NAMALWA (cell line): ENCODE measurements at regions not wholly inside any gene's neighbourhood (a gene's known extent, or its start where the extent isn't known, plus 50 kb on each side); places are given as distances from the start of the nearest gene placed in this dataset.

Experiments
- DNase-seq: peaks from one replicate; pipeline ENCODE4 v3.0.0-alpha.2; 2015; ENCODE audit warnings: low spot score

DNA sequence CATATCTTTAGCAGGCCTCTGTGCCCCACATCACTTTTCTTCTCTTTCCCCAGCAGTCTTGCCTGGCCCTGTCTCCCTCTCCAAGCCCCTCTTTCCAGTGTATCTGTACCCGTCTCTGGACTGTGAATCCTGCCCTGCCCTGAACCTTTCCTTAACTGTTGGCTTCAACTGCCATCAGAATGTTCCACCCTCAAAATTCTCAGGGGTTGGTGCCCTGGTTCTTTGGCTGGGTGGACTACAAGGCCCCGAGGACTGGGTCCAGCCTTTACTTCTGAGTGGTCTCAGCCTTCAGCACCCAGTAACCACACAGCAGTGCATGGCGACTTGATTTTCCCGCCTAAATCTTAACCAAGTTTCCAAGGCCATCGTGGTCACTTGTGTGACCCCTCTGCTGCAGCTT is 333.5 kb upstream of the RGMA start:
- no peak for DNase-seq

DNA sequence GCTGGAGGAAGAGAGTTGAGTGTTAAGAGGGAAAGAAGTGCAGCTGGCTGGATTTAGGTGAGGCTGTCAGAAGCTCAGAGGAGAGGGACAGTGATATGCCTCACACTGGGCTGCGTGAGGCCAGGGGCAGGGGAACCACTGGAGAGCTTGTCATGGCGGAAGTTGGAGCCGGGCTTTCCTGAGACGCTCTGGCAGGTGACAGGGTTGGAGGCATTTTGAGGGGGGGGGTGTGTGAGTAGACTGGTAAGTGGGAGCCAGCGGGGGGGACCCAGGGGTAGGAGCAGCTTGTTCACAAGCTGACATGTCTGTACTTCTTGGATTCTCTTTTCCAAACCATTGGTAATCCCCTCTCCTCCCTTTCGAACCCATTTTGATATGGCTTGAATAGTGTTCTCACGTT is 331.5 kb upstream of the RGMA start:
- DNase-seq: no peak

DNA sequence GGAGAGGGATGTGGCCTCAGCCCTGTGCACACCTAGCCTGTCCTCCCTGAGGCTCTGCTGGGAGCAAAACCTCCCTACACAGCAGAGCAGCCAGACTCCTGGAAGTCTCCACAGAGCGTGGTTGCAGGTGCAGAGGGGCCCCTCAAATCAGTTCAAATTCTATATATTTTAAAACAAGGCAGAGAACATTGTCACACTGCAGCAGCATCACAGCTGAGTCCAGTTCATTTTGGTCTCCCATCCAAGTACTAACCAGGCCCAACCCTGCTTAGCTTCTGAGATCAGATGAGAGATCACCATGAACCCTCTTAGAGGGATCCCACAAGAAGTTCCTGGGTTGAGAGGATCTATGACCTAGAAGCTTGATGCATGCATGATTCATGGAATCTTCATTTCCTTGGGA is 331.0 kb upstream of the RGMA start:
- peak; percentile 21 for DNase-seq

DNA sequence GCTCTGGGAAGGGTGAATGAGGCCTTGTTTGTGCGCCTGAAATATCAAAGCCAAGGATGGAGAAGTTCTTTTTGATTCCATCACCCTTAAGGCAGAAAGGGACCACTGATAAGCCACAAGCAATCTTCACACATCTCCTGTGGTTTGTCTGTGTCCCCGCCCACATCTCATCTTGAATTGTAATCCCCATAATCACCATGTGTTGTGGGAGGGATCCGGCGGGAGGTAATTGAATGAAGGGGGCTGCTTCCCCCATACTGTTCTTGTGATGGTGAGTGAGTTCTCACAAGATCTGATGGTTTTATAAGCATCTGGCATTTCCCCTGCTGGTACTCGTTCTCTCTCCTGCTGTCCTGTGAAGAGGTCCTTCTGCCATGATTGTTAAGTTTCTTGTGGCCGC is 329.6 kb upstream of the RGMA start:
- DNase-seq: no peak

DNA sequence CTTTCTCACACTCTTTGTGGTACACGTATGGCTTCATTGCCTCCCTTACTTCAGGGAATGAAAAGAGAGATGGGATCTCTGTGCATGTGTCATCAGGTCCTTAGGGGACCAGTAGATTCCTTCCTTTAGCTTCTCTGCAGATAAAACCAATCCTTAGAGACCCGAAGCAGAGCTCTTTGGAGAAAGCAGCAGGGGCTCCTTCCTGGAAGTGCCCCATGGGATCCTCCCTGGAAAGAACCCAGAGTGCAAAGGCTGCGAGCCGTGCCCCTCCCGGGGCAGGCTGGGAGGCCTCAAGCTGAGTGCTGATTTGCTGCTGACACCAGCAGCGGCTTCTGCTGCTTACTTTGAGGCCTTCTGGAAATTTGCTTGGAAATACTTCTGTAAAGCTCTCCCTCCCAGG is 328.6 kb upstream of the RGMA start:
- no peak for DNase-seq

DNA sequence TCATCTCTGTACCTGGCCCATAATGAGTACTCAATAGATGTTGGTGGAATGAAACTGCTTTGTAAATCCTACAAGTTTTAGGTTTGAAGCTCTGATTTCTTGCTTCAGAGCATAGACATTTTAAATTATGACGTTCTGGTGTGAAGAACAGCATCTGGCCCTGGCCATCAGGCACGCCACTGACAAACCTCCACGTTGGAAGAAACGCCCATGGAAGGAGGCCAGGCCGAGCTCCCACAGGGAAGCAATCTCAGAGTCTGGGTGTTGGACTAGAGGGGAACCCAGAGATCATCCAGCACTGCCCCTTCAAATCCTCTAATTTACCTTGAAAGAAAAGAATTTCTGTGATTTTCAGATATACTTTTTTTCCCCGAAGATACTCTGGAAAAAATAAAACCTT is 328.1 kb upstream of the RGMA start:
- no peak for DNase-seq

DNA sequence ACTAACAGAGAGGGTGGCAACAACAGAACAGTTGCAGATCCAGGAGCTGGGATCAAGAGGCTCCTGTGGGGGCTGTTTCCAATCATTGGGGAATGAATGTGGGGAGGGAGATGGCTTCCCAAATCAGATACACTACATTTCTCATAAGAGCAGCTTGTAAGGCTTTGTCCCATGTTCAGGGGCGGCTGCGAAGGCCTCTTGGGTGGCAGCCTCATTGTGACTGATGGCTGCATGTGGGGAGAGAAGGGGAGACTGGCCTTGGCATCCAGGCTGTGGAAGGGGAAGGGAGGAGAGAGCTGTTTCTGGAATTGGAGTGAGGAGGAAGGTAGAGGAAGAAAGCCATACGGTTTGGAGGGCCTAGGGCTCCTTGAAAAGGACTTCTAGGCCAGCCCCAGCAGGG is 326.6 kb upstream of the RGMA start:
- no peak for DNase-seq

DNA sequence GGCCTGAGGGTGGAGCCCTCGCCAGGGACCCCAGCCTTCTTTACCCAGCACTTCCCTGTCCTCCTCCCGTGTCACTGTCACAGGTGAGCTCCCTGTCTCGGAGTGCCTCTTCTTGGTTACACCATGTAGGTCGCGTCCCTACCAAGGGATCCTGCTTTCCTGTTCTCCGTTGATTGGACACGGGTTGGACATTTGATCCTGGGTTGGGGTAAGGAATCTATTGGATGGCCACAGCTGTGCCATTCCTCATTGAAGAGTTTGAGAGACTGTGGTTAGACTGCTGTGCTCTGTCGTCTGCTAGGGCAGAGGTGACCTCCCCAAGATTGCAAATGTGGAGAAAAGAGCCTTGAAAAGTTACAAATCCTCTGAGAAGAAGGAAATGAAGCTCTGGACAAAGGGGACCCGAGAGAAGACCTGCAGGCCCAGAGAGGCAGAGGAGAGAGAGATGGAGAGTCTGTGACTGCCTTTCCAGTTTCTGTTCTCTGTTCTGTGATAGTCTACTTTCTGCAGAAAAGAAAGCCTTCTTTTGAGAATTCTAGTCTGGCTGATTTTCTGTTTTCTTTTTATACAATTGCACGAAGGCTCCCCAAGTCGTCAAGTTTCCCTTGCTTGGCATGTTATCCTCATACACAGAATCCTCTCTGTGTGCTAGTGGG is 325.7 kb upstream of the RGMA start:
- DNase-seq: no peak

DNA sequence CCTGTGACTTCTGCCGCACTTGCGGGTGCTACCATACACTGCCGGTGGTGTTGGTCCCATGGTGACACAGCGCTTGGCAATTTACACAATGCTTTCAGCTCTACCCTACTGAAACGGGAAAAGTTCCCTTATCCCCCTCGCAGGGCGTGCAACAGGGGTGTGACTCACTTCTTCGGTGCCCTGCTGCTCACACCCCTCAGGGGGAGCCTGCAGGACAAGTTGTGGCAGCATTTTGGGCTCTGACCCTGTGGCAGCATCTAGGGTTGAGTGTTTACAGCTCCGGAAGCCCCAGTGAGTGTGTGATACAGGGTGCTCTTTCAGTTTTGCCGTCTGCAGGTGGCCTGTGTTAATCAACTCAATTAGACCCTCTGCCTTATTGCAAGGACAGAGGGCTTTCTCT is 324.7 kb upstream of the RGMA start:
- no peak for DNase-seq

DNA sequence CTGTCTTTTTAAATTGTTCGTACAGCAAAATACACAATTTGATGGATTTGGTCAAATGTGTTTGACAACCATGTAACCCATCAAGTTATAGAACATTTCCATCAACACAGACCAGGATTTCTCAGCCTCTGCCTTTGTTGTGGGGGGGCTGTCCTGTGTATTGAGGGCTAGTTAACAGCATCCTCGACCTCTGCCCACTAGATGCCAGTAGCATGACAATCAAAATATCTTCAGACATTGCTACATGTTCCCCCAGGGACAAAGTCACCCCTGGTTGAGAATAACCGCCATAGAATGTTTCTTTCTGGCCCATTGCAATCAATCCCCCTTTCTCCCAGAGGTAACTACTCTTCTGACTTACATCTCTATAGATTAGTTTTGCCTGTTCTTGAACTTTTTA is 310.1 kb upstream of the RGMA start:
- no peak for DNase-seq

DNA sequence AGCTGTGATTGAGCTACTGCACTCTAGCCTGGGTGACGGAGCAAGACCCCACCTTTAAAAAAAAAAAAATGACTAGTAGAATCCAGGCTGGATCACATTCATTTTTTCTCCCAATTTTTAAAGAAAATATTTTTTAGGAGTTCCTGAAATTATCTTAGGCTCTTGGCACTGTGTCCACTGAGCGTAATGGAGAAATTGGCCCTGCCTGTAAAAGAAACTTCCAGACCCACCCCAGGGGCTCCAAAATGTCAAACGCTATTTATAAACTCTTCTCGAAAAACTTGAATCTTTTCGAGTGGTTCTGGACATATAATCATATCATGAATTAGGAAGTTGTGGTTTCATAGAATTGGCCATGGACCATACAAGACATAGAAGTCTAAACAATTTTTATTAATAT is 300.2 kb upstream of the RGMA start:
- no peak for DNase-seq

DNA sequence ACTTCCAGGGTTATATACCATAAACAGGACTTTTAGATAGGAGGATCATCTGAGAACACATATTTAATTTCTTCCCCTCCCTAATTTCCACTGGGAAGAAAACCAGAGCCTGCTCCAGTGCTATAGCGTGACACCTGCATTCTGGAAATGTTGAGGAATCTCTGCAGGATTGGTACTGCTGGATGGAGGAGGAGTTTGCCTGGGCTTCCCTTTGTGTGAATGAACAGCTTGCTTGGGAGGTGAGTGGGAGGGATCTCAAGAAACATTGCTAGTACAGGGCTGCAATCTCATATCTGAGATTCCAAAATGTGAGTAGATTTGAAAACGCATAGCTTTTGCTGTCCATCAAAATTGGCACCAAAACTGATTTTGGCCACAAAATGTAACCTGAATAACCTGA is 295.9 kb upstream of the RGMA start:
- no peak for DNase-seq

DNA sequence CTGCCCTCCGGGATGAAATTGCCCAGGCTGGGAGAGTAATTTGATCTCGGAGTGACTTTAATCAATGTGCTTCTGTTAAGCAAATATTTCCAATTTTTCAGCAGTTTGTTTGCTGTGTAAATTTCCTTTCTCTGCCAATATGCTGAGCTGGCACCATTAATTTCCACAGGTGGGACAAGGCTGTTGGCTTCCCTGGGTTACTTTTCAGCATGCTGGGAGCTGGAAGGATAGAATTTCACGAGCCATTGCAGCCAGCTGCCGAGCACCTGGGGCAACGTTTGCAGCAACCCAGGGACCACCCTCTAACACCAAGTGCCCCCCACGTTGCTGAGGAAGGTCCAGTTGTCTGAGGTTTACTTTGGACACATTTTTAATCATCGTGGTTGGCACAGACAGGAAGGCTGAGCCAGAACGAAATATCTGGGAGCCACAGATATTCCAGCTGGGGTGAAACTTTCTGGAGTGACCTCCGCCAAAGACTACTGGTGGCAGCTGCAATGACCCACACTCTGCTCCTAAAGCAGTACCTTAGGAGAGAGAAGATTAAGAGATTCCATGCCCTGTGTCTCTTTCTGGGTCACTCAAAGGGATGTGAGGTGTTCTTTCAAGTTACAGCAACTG is 293.3 kb upstream of the RGMA start:
- no peak for DNase-seq

DNA sequence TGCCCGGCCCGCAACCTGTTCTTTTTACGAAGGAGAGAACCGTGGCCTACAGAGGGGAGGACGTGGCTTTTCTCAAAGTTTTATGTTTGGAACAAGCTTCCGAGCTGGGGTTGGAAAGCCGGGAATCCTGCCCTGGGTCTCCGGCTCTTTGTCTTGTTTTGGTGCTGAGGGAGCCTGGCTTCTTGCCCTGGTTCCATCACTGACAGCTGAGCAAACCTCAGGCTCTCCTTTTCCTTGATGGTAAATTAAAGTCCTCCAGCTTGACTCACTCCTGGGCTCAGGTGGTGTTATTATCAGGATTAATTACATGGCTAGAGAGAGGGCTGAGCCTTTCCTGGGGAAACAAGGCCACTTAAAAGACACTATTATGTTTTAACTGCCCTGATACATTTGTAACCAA is 289.5 kb upstream of the RGMA start:
- DNase-seq: no peak

DNA sequence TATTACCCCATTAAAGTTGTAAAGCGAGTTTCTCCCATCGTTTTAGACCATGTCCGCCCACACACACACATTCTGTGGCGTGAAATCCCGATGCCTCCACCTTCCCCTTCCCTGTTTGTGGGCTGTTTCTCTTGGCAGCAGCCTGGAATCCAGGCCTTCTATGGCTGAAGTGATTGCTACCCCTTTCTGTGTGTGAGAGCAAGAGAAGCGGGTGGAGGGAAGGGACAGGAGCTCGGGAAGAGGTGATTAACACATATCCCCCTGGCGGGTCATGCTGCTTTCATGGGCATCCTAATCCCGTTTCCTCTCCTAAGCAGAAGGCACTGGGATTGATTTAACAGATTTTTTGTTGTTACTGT is 283.8 kb upstream of the RGMA start:
- no peak for DNase-seq

DNA sequence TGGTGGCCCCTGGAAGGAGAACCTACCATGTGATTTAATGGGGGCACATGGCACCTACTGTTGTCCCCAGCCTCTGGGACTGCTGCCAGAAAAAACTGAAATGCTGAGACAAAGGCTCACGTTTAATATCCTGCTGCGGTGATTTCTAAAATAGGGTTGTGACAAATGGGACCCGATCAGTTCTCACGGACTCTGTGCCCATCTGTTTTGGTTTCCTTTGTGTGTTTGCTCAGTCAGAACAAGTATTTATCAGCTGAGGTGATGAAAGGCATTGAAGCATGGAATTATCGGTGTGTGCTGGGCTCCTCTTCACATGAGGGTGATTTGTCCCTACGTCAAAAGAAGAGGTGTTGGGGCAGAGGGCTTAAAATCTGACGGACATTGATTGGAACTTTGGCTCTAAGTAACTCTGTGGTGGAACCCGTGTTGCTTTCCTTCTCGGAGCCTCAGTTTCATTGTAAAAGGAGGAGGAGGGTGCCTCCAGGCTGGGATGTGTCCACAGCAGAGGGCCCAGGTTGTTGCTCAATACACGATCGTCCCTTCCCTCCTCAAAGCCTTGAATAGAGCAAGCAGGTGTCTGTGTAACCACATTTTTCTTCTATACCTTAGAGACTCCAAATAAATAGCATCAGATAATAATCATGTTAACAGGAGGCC is 283.3 kb upstream of the RGMA start:
- no peak for DNase-seq

DNA sequence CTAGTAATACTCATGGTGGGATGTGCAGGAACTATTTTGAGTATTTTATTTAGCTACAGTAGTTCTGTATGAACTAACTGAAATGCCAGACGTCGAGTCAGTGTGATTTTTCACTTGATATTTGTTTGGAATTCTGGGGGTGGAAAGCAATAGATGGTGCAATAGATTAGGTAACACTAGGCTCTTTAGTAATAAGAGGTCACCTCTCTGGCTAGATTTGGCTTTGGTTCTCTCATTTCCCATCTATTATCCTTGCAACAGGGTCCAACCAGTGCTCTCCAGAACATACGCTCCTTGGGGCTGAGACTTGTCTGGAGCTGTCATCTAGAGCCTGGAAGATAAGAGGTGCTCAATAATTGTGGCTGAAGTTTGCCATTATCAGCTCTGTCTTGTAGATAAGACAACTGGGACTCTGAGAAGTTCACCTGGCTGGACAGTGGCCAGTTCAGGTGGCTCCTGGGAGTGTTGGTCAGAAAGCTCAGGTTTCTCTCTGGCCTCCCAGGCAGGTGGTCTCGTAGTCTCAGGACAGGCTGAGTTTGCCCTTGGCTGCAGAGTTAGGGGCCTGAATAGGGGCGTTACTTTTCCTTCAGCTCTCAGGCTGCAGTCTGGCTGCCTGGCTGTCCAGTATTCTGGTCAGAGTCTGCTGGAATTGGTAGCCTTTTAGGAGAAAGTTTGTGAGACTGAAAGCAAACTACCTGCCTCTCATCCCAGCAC is 277.5 kb upstream of the RGMA start:
- DNase-seq: no peak

DNA sequence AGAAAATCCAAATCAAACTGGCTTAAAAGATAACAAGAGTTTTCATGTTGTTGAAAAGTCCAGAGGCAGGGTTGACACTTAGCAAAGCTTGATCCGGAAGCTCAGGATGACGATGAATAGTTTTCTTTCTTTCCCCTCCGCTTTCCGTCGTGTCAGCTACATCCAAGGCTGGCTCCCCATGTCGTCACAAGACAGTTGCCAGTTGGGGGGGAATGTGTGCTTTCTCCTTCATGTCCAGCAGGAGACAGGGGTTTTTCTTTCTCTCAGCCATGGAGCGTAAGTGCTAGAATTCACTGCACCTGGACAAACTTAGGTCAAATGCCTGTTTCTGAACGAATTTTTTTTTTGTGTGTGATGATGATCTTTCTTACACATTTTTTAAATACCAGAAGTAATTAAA is 273.8 kb upstream of the RGMA start:
- DNase-seq: no peak

DNA sequence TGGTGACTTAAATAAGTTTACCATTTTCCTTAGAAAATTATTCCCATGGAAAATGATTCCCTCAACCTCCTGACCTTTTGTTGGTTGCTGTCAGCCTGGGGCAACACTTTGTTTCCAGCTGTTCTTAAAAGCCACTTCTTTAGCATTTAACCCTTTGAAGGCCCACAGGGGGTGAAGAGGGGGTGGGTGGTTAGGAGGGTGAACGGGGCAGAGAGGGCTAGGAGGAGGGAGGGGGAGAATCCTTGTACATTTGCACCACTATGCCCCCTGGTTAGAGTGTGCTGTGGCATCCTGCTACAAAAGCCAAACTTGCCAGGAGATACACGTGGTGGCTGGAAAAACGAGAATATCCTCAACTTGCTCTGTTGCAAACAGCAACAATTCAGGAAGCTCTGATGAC is 273.2 kb upstream of the RGMA start:
- DNase-seq: no peak

DNA sequence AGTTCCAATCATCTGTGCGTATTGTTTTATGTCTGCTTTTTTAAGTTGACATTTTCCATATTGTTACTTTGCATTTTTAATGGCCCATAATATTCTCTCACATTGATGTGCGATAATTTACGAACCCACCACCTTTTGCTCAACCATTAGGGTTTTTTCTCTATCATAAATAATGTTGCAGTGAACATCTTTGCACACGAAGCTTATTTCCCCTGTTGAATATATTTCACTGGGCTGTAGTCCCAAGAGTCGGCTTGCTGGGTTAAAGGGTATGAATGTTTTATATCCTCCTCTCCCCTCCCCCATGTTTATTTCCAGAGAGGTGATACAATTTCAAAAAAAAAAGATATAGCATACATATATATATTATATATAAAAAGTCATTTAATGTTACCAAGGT is 272.7 kb upstream of the RGMA start:
- no peak for DNase-seq

DNA sequence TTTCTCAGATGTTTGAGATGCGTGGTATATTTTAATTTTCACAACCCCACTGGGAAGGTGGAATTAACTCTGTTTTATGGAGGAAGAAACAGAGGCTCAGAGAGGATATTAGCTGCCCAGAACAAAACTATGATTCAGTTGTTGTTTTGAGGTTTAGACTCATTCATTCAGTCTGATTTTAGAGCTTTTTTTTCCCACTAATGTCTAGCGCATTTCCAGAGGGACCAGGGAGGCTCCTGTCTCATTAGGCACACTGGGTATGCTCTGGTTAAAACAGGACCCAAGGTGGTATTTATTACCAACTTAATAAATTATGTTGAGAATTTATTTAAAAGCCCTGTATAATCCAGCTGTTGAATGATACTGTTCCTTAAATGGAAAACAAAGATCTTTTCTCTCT is 272.0 kb upstream of the RGMA start:
- DNase-seq: no peak

DNA sequence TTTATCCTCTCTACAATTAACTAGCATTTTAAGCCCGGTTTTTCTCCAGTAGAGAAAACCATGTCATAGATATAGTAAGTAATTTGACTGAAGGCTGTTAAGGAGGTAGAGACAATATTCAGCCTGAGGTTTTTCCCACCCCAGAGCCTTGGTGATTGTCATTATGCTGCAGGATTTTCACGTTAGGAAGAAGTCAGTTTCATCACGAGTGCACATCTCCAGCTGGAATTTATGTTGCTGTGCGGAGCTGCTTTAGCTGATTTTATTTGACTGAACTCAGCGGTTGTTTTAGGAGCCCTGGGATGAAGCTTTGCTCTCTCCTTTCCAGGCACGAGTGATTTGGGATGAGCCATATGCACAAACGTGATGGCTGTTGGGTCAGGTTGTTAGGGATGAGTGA is 271.3 kb upstream of the RGMA start:
- no peak for DNase-seq

DNA sequence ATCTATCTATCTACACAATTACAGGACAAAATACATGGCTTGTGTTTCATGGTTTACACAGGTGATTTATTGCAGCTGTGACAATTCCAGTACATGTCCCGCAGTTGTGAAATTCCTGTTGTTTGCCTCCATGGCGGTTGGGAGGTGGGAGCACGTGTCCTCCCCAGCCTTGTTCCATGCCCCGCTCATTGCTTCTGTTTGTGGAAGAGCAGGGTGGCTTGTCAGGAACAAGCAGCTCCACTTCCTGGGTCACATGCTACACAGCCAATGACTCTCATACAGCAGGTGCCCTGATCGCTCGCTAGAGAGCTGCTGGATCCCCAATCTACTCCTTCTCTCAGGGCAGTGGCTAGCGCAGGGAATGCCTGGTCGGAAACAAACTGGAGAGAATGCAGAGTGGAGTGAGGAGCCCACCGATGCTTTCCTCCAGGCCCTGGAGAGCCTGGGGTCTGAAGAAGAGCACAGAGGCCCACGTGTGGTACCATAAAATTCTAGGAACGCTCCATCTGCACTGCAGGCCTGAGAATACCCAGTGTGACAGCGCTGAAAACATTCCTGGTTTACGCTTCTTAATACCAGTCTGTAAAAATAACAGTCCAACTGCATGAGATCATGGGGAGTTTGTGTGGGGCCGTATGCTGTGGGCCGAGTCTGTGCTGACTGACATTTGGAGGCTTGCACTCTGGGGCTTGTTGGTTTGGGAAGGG is 270.6 kb upstream of the RGMA start:
- no peak for DNase-seq
